ENCODE measurements at regions not wholly inside any gene's neighbourhood (a gene's known extent, or its start where the extent isn't known, plus 50 kb on each side); places are given as distances from the start of the nearest gene placed in this dataset.

GRCh38 chr11:10984250-10984649, 126.4 kb upstream of the ZBED5 start:
- H3K9ac ChIP-seq = no peak overlapping the region
- DNase-seq = no peak
- in situ Hi-C loops (cut with MboI) = no loop called here
- no peak overlapping the region for H3K4me2 ChIP-seq (ENCODE audit: unreplicated experiment)
- WGBS, 2 experiments (ENCODE audit: low coverage in 1 of 2, low lambda C conversion rate in 2 of 2, missing lambda C conversion rate in 2 of 2) = 86 to 89% methylated on average over 4 of the region's 4 CpGs
- H2AFZ ChIP-seq = no peak overlapping the region
- no peaks in the 10 kb centered on the region for H3K79me2 ChIP-seq (ENCODE audit: insufficient read depth)
- H3K4me1 ChIP-seq (ENCODE audit: insufficient read depth) = no peaks in the 10 kb centered on the region
- no peaks in the 10 kb centered on the region for H3F3A ChIP-seq (ENCODE audit: insufficient read depth)
- no peak overlapping the region for H3K4me3 ChIP-seq
- no peaks in the 10 kb centered on the region for H3K36me3 ChIP-seq (ENCODE audit: low read depth)
- H4K20me1 ChIP-seq (ENCODE audit: insufficient read depth) = no peaks in the 10 kb centered on the region
- no peaks in the 10 kb centered on the region for H3K9me3 ChIP-seq (ENCODE audit: low read depth)
- H3K27ac ChIP-seq = no peak overlapping the region
- peaks cover 11% of the 10 kb centered on the region; the same call in 1 of the 2 replicates for H3K27me3 ChIP-seq (replicated peaks; ENCODE audit: insufficient read depth)
- no peak for TF ChIP-seq EZH2 (IDR thresholded peaks at IDR 0.05; ENCODE audit: insufficient read depth, poor library complexity, severe bottlenecking)
- TF ChIP-seq EZH2phosphoT487 (IDR thresholded peaks at IDR 0.05; ENCODE audit: insufficient read depth, low read depth) = no peak
- H3K9me2 ChIP-seq (ENCODE audit: insufficient read depth) = no peaks in the 10 kb centered on the region

- no peak overlapping the region for H3K9ac ChIP-seq
- H3K36me3 ChIP-seq (ENCODE audit: low read depth) = no peaks in the 10 kb centered on the region
- in situ Hi-C loops (cut with MboI) = no loop called here
- no peaks in the 10 kb centered on the region for H4K20me1 ChIP-seq (ENCODE audit: insufficient read depth)
- H3K79me2 ChIP-seq (ENCODE audit: insufficient read depth) = no peaks in the 10 kb centered on the region
- no peak overlapping the region for H3K4me2 ChIP-seq (ENCODE audit: unreplicated experiment)
- no peak overlapping the region for H2AFZ ChIP-seq
- WGBS, 2 experiments (ENCODE audit: low coverage in 1 of 2, low lambda C conversion rate in 2 of 2, missing lambda C conversion rate in 2 of 2) = 55 to 57% methylated on average over 6 of the region's 6 CpGs
- H3K27me3 ChIP-seq (replicated peaks; ENCODE audit: insufficient read depth) = peaks cover 15% of the 10 kb centered on the region; the same call in 1 of the 2 replicates
- no peak for TF ChIP-seq EZH2phosphoT487 (IDR thresholded peaks at IDR 0.05; ENCODE audit: insufficient read depth, low read depth)
- no peak overlapping the region for H3K4me3 ChIP-seq
- no peaks in the 10 kb centered on the region for H3K4me1 ChIP-seq (ENCODE audit: insufficient read depth)
- H3K9me3 ChIP-seq (ENCODE audit: low read depth) = no peaks in the 10 kb centered on the region
- no peaks in the 10 kb centered on the region for H3K9me2 ChIP-seq (ENCODE audit: insufficient read depth)
- H3F3A ChIP-seq (ENCODE audit: insufficient read depth) = no peaks in the 10 kb centered on the region
- H3K27ac ChIP-seq = no peak overlapping the region
- DNase-seq = peak; percentile 41
Measured at GRCh38 chr11:10982704-10983510, 125.1 kb upstream of the ZBED5 start.

- WGBS, 2 experiments (ENCODE audit: low coverage in 1 of 2, low lambda C conversion rate in 2 of 2, missing lambda C conversion rate in 2 of 2) = 41 to 43% methylated on average over 3 of the region's 3 CpGs
- Histone ChIP-seq H3K4me1 (ENCODE audit: insufficient read depth) (no peaks in the 10 kb centered on the region), H3K9ac (no peak overlapping the region), H3K79me2 (ENCODE audit: insufficient read depth) (no peaks in the 10 kb centered on the region), H3K9me3 (ENCODE audit: low read depth) (no peaks in the 10 kb centered on the region), H3K9me2 (ENCODE audit: insufficient read depth) (no peaks in the 10 kb centered on the region), H3K4me2 (ENCODE audit: unreplicated experiment) (no peak overlapping the region), H3K27me3 (replicated peaks; ENCODE audit: insufficient read depth) (peaks cover 12% of the 10 kb centered on the region; the same call in 1 of the 2 replicates), H3K36me3 (ENCODE audit: low read depth) (no peaks in the 10 kb centered on the region), H4K20me1 (ENCODE audit: insufficient read depth) (no peaks in the 10 kb centered on the region), H3F3A (ENCODE audit: insufficient read depth) (no peaks in the 10 kb centered on the region), H3K27ac (no peak overlapping the region), H2AFZ (no peak overlapping the region), H3K4me3 (no peak overlapping the region)
- in situ Hi-C loops (cut with MboI) = no loop called here
- TF ChIP-seq EZH2 (IDR thresholded peaks at IDR 0.05; ENCODE audit: insufficient read depth, poor library complexity, severe bottlenecking) (no peak), EZH2phosphoT487 (IDR thresholded peaks at IDR 0.05; ENCODE audit: insufficient read depth, low read depth) (no peak)
- DNase-seq = no peak
Measured at GRCh38 chr11:10979529-10979928, 121.7 kb upstream of the ZBED5 start.

GRCh38 chr11:10978198-10978597, 120.3 kb upstream of the ZBED5 start:
- Histone ChIP-seq H3K79me2 (ENCODE audit: insufficient read depth) (no peaks in the 10 kb centered on the region), H3K4me1 (ENCODE audit: insufficient read depth) (no peaks in the 10 kb centered on the region), H4K20me1 (ENCODE audit: insufficient read depth) (no peaks in the 10 kb centered on the region), H3K4me2 (ENCODE audit: unreplicated experiment) (no peak overlapping the region), H3K9me2 (ENCODE audit: insufficient read depth) (no peaks in the 10 kb centered on the region), H3K36me3 (ENCODE audit: low read depth) (no peaks in the 10 kb centered on the region), H3F3A (ENCODE audit: insufficient read depth) (no peaks in the 10 kb centered on the region), H3K4me3 (no peak overlapping the region), H3K9ac (no peak overlapping the region), H3K27me3 (replicated peaks; ENCODE audit: insufficient read depth) (peaks cover 12% of the 10 kb centered on the region; the same call in 1 of the 2 replicates), H3K9me3 (ENCODE audit: low read depth) (no peaks in the 10 kb centered on the region), H2AFZ (no peak overlapping the region), H3K27ac (no peak overlapping the region)
- no peak for DNase-seq
- TF ChIP-seq EZH2phosphoT487 (IDR thresholded peaks at IDR 0.05; ENCODE audit: insufficient read depth, low read depth) (no peak), EZH2 (IDR thresholded peaks at IDR 0.05; ENCODE audit: insufficient read depth, poor library complexity, severe bottlenecking) (no peak)
- in situ Hi-C loops (cut with MboI) = no loop called here
- 68 to 89% methylated on average over 1 of the region's 1 CpG for WGBS, 2 experiments (ENCODE audit: low coverage in 1 of 2, low lambda C conversion rate in 2 of 2, missing lambda C conversion rate in 2 of 2)

Data from GM23248 (cell line).